Midbrain (tissue), 1 donor: ENCODE measurements at regions not wholly inside any gene's neighbourhood (a gene's known extent, or its start where the extent isn't known, plus 50 kb on each side); places are given as distances from the start of the nearest gene placed in this dataset.
A peak's percentile ranks its signal among the peaks of the same experiment; 100 is the strongest.

Experiments used
- DNase-seq: peaks from one replicate; lab custom pipeline; 2025; lab: John Stamatoyannopoulos, UW

GRCh38 chr2:195606179-195606578 lies 50.8 kb upstream of the SLC39A10 start:
- DNase-seq = no peak

GRCh38 chr2:195604706-195605105 lies 52.3 kb upstream of the SLC39A10 start:
- no peak for DNase-seq

GRCh38 chr2:195603998-195604397 lies 53.0 kb upstream of the SLC39A10 start:
- DNase-seq = no peak

GRCh38 chr2:195603408-195603807 lies 53.6 kb upstream of the SLC39A10 start:
- DNase-seq = no peak

GRCh38 chr2:195602687-195603086 lies 54.3 kb upstream of the SLC39A10 start:
- no peak for DNase-seq

- no peak for DNase-seq
Observed at GRCh38 chr2:195601361-195601760, 55.7 kb upstream of the SLC39A10 start.

- no peak for DNase-seq
Observed at GRCh38 chr2:195600778-195601177, 56.2 kb upstream of the SLC39A10 start.

- no peak for DNase-seq
Observed at GRCh38 chr2:195596840-195597239, 60.2 kb upstream of the SLC39A10 start.

GRCh38 chr2:195595825-195596224 lies 61.2 kb upstream of the SLC39A10 start:
- peak; percentile 3 for DNase-seq

GRCh38 chr2:195594919-195595694 lies 61.9 kb upstream of the SLC39A10 start:
- DNase-seq = no peak

- DNase-seq = no peak
Observed at GRCh38 chr2:195594248-195594647, 62.8 kb upstream of the SLC39A10 start.

GRCh38 chr2:195592105-195592504 lies 64.9 kb upstream of the SLC39A10 start:
- no peak for DNase-seq

- DNase-seq = no peak
Observed at GRCh38 chr2:195590861-195591205, 66.2 kb upstream of the SLC39A10 start.

GRCh38 chr2:195590199-195590860 lies 66.7 kb upstream of the SLC39A10 start:
- DNase-seq = no peak

GRCh38 chr2:195587966-195588365 lies 69.1 kb upstream of the SLC39A10 start:
- no peak for DNase-seq

- no peak for DNase-seq
Observed at GRCh38 chr2:195586062-195586714, 70.8 kb upstream of the SLC39A10 start.

- no peak for DNase-seq
Observed at GRCh38 chr2:195582188-195582587, 74.8 kb upstream of the SLC39A10 start.

- DNase-seq = no peak
Observed at GRCh38 chr2:195579776-195580555, 77.1 kb upstream of the SLC39A10 start.

GRCh38 chr2:195575879-195576401 lies 81.1 kb upstream of the SLC39A10 start:
- DNase-seq = peak; percentile 46

GRCh38 chr2:195575016-195575415 lies 82.0 kb upstream of the SLC39A10 start:
- no peak for DNase-seq

GRCh38 chr2:195574312-195574711 lies 82.7 kb upstream of the SLC39A10 start:
- DNase-seq = no peak
